Adrenal gland (tissue), 5 donors: ENCODE measurements at regions not wholly inside any gene's neighbourhood (a gene's known extent, or its start where the extent isn't known, plus 50 kb on each side); places are given as distances from the start of the nearest gene placed in this dataset.

Source experiments
- POLR2A ChIP-seq, 2 donors: fragments of 450-650 bp; IDR thresholded peaks; one replicate each; pipeline ENCODE4 v1.6.1; 2017; ENCODE audit warnings: antibody characterized with exemption in 2 of 2, mild to moderate bottlenecking in 2 of 2, moderate library complexity in 1 of 2
- TF ChIP-seq, protein P1 (sequence below), 6 experiments: fragments of 450-650 bp in 4 of 6; fragments of 200-600 bp in 2 of 6; sonication (generic) in 1 of 6; IDR thresholded peaks; 1 replicate in 5 of 6; 2 replicates in 1 of 6; pipeline versions ENCODE4 v1.5.1 to v1.8.0; 2016 to 2021; ENCODE audit warnings: antibody characterized with exemption in 6 of 6, mild to moderate bottlenecking in 2 of 6, moderate library complexity in 1 of 6
- donor health status: DM: no; HTN: no; CAD: no.

DNA sequence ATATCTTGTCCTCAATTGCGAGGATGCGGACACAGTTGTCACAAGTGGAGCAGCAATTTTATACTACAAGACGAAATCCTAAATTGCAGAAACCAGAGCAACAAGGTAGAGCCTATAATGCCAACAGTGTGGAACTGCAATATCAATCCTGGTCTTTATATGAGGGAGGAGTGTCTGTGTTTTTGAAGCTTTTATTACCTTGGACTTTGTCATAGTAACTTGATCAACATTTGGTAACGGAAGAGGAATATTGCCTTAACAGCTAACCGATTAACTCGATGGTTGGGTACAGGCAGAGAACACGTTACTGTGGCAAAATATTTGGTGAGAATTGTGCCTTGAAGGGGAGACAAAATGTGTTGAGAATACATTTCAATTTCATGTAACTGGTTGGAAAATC lies 661.5 kb downstream of the FGF9 start:
- TF ChIP-seq, protein P1, sequence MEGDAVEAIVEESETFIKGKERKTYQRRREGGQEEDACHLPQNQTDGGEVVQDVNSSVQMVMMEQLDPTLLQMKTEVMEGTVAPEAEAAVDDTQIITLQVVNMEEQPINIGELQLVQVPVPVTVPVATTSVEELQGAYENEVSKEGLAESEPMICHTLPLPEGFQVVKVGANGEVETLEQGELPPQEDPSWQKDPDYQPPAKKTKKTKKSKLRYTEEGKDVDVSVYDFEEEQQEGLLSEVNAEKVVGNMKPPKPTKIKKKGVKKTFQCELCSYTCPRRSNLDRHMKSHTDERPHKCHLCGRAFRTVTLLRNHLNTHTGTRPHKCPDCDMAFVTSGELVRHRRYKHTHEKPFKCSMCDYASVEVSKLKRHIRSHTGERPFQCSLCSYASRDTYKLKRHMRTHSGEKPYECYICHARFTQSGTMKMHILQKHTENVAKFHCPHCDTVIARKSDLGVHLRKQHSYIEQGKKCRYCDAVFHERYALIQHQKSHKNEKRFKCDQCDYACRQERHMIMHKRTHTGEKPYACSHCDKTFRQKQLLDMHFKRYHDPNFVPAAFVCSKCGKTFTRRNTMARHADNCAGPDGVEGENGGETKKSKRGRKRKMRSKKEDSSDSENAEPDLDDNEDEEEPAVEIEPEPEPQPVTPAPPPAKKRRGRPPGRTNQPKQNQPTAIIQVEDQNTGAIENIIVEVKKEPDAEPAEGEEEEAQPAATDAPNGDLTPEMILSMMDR (IDR thresholded peaks at IDR 0.05), result no peak
- TF ChIP-seq POLR2A (IDR thresholded peaks at IDR 0.05), result no peak
